Keratinocyte (primary cell): ENCODE measurements at regions not wholly inside any gene's neighbourhood (a gene's known extent, or its start where the extent isn't known, plus 50 kb on each side); places are given as distances from the start of the nearest gene placed in this dataset.

Experiments
- DNase-seq: peaks from one replicate; pipeline ENCODE4 v3.0.0-alpha.2; 2011; ENCODE audit warnings: low read depth, missing footprints, low spot score
- FAIRE-seq: peaks from 2 replicates; lab custom pipeline; 2011; peaks lifted over from hg19 to GRCh38; lab: Jason Lieb, UNC
- H2AFZ ChIP-seq: 2 replicates; pipeline ENCODE4 v1.6.0; 2012; ENCODE audit warnings: low read length, control low read depth, inconsistent platforms; ENCODE audit not compliant: control insufficient read depth
- H3K27ac ChIP-seq: 2 replicates; pipeline ENCODE4 v1.5.1; 2011; ENCODE audit warnings: low read length; ENCODE audit not compliant: control insufficient read depth, insufficient read depth
- H3K27me3 ChIP-seq: 3 replicates; pipeline ENCODE4 v1.6.0; 2011; ENCODE audit warnings: low read length; ENCODE audit not compliant: control insufficient read depth, insufficient read depth; ENCODE audit errors: extremely low read depth
- H3K36me3 ChIP-seq, 2 experiments: 2 replicates in 1 of 2; 3 replicates in 1 of 2; pipeline ENCODE4 v1.5.1; 2011; ENCODE audit warnings: low read length in 2 of 2, mild to moderate bottlenecking in 1 of 2; ENCODE audit not compliant: control insufficient read depth in 2 of 2, insufficient read depth in 2 of 2; ENCODE audit errors: extremely low read depth in 1 of 2
- H3K4me1 ChIP-seq: 3 replicates; pipeline ENCODE4 v1.5.1; 2011; ENCODE audit warnings: low read length; ENCODE audit not compliant: control insufficient read depth, insufficient read depth; ENCODE audit errors: extremely low read depth
- H3K4me2 ChIP-seq: 3 replicates; pipeline ENCODE4 v1.6.0; 2011; ENCODE audit warnings: low read depth, low read length; ENCODE audit not compliant: control insufficient read depth, insufficient read depth; ENCODE audit errors: extremely low read depth
- H3K4me3 ChIP-seq, 3 experiments: fragments of 200-600 bp in 1 of 3; sonication (generic) in 1 of 3; 2 replicates in 2 of 3; 3 replicates in 1 of 3; pipeline ENCODE4 v1.5.1; 2011 to 2016; ENCODE audit warnings: low read length in 3 of 3, mild to moderate bottlenecking in 3 of 3, control low read depth in 2 of 3, inconsistent platforms in 1 of 3, low read depth in 1 of 3, mixed read lengths in 1 of 3, mixed run types in 1 of 3, moderate library complexity in 1 of 3; ENCODE audit not compliant: control insufficient read depth in 2 of 3, insufficient read depth in 2 of 3; ENCODE audit errors: extremely low read depth in 1 of 3
- H3K79me2 ChIP-seq: 2 replicates; pipeline ENCODE4 v1.6.0; 2012; ENCODE audit warnings: low read length; ENCODE audit not compliant: control insufficient read depth, insufficient read depth
- H3K9ac ChIP-seq: 3 replicates; pipeline ENCODE4 v1.6.0; 2011; ENCODE audit warnings: low read length; ENCODE audit not compliant: control insufficient read depth, insufficient read depth; ENCODE audit errors: extremely low read depth
- H3K9me1 ChIP-seq: 3 replicates; pipeline ENCODE4 v1.6.0; 2011; ENCODE audit warnings: low read length; ENCODE audit not compliant: control insufficient read depth, insufficient read depth; ENCODE audit errors: extremely low read depth
- H3K9me3 ChIP-seq: 2 replicates; pipeline ENCODE4 v1.5.1; 2012; ENCODE audit warnings: low read depth, low read length; ENCODE audit not compliant: control insufficient read depth
- H4K20me1 ChIP-seq: 3 replicates; pipeline ENCODE4 v1.6.0; 2011; ENCODE audit warnings: low read length; ENCODE audit not compliant: control insufficient read depth, insufficient read depth; ENCODE audit errors: extremely low read depth
- CTCF ChIP-seq, 3 experiments: IDR thresholded peaks in 1 of 3; conservative IDR thresholded peaks in 1 of 3; optimal IDR thresholded peaks in 1 of 3; 2 replicates in 2 of 3; 3 replicates in 1 of 3; pipeline versions ENCODE3 to v1.5.1; 2011; ENCODE audit warnings: low read length in 3 of 3, mild to moderate bottlenecking in 3 of 3, moderate library complexity in 2 of 3, control low read depth in 1 of 3, inconsistent platforms in 1 of 3; ENCODE audit not compliant: insufficient read depth in 2 of 3; ENCODE audit errors: extremely low read depth in 1 of 3
- EZH2 ChIP-seq: IDR thresholded peaks from one replicate; pipeline ENCODE4 v1.6.1; 2012; ENCODE audit warnings: inconsistent platforms, mild to moderate bottlenecking, low read length, moderate library complexity
- dilution Hi-C: fragments of 300-500 bp; cut with MboI; formaldehyde crosslinking; loops from one replicate; pipeline ENCODE4 v1.7.0; 2020; ENCODE audit warnings: low sequenced_read_pairs; ENCODE audit not compliant: extremely low pct_ligation_motif_present

DNA sequence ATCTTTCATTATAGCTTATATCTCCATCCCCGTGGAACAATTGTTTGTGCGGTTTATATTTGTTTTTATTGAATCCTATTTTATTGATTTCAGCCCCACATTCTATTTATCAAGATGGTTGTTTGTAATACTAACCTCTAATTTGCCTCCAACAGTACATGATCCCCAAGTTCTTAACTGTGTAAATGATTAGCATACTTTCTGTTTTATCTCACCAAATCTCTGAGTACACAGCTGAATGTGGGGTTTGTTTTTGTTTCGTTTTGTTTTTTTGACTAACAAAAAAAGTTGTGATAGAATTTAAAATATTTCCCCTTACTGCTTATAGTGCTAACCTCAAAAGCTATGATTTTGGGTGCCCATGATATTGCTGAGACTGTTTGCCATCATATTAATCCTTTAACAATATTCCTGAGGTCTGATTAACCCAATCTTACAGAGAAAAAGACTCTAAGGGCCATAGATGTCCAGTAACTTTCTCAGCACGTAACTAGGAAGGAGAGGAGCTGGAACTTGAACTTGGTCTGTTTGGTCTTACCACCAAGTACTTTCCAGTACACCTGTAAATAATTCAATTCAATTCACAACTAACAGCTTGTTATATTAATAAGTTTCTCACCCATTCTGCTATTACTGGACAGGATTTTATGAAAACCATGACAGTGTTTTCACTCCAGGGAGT, 789.8 kb downstream of the TUSC7 start:
- Histone ChIP-seq H3K27ac (no peak overlapping the region), H3K9me1 (no peaks in the 10 kb centered on the region), H3K27me3 (no peaks in the 10 kb centered on the region), H3K9me3 (no peaks in the 10 kb centered on the region), H3K36me3 (no peaks in the 10 kb centered on the region), H3K9ac (no peak overlapping the region), H4K20me1 (no peaks in the 10 kb centered on the region), H3K4me3 (no peak overlapping the region), H3K4me1 (no peaks in the 10 kb centered on the region), H2AFZ (no peak overlapping the region), H3K4me2 (no peak overlapping the region), H3K79me2 (no peaks in the 10 kb centered on the region)
- no peak for TF ChIP-seq CTCF (optimal IDR thresholded peaks at IDR 0.05 in 1 of 3, IDR thresholded peaks at IDR 0.05 in 1 of 3, conservative IDR thresholded peaks at IDR 0.05 in 1 of 3; ENCODE audit: extremely low read depth in 1 of 3, insufficient read depth in 2 of 3, low read length in 3 of 3)
- TF ChIP-seq EZH2 = no peak
- dilution Hi-C loops = no loop called here
- no peak for FAIRE-seq
- DNase-seq = no peak

- Histone ChIP-seq H3K4me2 (no peak overlapping the region), H3K36me3 (no peaks in the 10 kb centered on the region), H3K9ac (no peak overlapping the region), H2AFZ (no peak overlapping the region), H3K9me1 (no peaks in the 10 kb centered on the region), H3K9me3 (no peaks in the 10 kb centered on the region), H3K4me3 (no peak overlapping the region), H3K79me2 (no peaks in the 10 kb centered on the region), H3K4me1 (no peaks in the 10 kb centered on the region), H3K27me3 (no peaks in the 10 kb centered on the region), H4K20me1 (no peaks in the 10 kb centered on the region), H3K27ac (no peak overlapping the region)
- TF ChIP-seq CTCF (optimal IDR thresholded peaks at IDR 0.05 in 1 of 3, IDR thresholded peaks at IDR 0.05 in 1 of 3, conservative IDR thresholded peaks at IDR 0.05 in 1 of 3; ENCODE audit: extremely low read depth in 1 of 3, insufficient read depth in 2 of 3, low read length in 3 of 3) (no peak), EZH2 (no peak)
- DNase-seq (no peak), FAIRE-seq (no peak)
- dilution Hi-C loops = no loop called here
Measured at GRCh38 chr3:117507958-117508357, 798.4 kb downstream of the TUSC7 start.
